SK-MEL-5 (cell line): ENCODE measurements at regions not wholly inside any gene's neighbourhood (a gene's known extent, or its start where the extent isn't known, plus 50 kb on each side); places are given as distances from the start of the nearest gene placed in this dataset.

Source experiments
- DNase-seq: peaks from one replicate; pipeline ENCODE4 v3.0.0-alpha.2; 2016; ENCODE audit warnings: low read depth, low spot score
- in situ Hi-C: cut with HindIII; loops from 2 replicates; pipeline ENCODE4 v1.10.0; 2016; ENCODE audit warnings: low sequenced_read_pairs, high pct_unique_total_duplicates, low pct_unique_long_range_greater_than_20kb

DNA sequence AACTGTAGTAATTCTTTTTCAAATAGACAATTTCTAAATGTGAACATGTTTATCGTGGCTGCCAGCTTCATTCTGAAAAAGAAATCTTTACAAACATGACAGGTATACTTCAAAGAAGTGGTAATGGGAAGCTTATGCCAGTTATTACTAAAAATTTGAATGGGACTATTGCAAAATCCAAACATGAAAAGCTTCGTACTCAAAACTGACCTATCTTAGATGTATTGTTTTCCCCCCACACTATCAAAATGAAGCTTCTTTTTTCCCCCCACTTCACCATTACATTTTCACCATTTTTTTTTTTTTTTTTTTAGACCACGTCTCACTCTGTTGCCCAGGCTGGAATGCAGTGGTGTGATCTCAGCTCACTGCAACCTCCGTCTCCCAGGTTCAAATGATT, 50.4 kb upstream of the SERTAD2 start:
- in situ Hi-C loops, result no loop called here

DNA sequence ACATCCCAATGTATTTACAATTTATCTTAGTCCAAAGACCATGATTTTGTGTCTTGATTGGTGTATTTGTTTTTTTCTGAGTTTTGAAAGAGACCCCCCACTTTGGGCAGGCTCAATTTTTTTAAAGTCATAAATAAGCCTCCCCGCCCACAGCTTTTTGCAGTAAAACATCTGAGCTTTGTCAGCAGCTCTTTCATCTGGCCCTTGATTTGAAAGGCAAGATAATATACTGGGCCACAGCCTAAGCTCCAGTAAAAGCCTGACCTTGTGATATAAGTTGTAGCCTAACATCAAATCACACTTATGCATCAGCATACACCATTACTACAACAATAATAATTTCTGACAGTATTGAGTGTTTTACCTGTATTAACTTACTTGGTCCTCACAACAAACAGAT, 51.3 kb upstream of the SERTAD2 start:
- no peak for DNase-seq
- in situ Hi-C loops, result no loop called here

More for the DNA sequence above, 50.4 kb upstream of the SERTAD2 start:
- DNase-seq, result no peak

DNA sequence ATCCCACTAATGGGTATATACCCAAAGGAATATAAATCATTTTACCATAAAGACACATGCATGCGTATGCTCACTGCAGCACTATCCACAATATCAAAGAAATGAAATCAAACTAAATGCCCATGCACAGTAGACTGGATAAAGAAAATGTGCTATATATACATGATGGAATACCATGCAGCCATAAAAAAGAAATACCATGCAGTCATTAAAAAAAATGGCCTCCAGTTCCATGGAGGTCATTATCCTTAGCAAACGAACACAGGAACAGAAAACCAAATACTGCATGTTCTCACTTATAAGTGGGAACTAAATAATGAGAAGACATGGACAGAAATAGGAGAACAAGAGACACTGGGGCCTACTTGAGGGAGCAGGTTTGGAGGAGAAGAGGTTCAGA, 53.6 kb upstream of the SERTAD2 start:
- in situ Hi-C loops, result no loop called here

DNA sequence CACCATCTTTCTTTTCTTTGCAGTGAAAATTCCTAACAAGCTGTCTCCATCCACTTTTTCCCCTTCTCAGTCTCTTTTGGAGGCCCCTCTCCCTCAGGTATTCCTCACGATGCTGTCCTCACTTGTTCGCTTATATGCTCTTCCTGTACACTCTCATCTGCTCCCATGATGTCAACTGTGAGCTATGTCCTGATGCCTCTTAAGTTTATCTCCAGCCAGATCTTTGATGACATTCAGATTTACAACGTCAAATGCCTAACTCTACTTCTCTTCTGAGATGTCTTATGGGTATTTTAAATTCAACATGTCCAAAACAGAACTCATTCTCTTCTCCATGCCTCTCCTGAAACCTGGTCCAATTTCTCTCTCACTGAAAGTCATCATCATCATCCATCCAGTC, 55.1 kb upstream of the SERTAD2 start:
- DNase-seq, result no peak
- in situ Hi-C loops, result no loop called here

More for the DNA sequence above, 53.6 kb upstream of the SERTAD2 start:
- no peak for DNase-seq

DNA sequence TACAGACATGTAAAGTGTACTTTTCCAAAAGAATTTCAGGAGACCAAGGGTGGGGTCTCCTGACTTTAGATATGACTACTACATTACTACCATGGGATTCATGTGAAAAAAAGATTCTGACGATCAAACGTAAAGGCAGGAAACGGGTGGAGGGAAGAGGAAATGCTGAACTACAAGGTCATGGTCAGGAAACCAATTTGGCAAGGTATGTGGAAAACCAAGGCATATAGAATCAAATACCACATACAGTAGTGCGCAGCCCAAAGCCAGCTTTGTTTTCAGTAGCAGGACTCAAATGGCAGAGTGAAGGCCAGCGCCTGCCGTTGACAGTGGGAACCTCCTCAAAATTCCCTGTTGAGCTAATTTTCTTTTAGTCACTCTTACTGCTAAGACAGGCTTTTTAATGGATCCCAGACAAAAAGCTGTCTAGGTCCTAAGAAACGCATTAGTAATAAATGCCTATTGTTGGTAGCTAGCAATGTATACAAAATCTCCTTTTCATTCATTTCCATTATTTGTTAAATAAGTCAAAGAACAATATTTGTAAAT, 57.6 kb upstream of the SERTAD2 start:
- no peak for DNase-seq
- in situ Hi-C loops, result no loop called here

DNA sequence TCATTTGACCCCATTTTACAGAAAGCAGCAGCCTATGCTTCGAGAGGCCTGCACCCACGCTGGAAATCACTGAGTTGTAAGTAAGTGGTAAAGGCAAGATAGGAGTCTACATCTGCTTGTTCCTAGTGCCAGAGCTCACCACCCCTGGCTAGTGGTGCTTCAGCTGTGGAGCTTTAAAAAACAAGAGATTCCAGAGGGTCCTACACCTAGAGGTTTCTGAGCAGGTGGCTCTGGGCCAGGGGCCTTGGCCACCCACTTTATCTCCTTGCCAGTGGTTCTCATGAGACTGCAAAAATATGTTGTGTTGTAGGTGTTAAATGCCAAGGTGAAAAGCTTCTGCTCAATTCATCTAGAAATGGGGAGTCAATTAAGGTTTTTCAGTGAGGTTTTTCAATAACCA, 60.0 kb upstream of the SERTAD2 start:
- DNase-seq, result no peak
- in situ Hi-C loops, result no loop called here

DNA sequence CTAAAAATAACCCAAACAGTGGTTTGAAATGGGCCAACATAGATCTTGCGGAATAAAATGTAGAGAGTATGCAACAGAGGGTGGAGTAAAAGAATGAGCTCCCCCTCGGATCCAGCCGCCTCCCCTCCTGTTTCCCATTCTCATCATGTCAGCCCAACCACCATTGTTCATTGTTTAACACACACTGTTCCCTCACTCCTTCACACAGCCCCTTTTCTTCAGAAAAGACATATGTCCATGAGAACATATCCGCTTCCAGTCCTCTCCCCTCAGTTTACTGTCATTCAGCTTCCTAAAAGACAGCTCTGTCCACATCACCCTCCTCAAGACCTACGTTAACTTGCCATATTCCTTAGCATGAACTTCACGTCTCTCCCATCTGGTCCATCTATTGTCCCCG, 62.9 kb upstream of the SERTAD2 start:
- in situ Hi-C loops, result no loop called here
- DNase-seq, result peak; percentile 93

DNA sequence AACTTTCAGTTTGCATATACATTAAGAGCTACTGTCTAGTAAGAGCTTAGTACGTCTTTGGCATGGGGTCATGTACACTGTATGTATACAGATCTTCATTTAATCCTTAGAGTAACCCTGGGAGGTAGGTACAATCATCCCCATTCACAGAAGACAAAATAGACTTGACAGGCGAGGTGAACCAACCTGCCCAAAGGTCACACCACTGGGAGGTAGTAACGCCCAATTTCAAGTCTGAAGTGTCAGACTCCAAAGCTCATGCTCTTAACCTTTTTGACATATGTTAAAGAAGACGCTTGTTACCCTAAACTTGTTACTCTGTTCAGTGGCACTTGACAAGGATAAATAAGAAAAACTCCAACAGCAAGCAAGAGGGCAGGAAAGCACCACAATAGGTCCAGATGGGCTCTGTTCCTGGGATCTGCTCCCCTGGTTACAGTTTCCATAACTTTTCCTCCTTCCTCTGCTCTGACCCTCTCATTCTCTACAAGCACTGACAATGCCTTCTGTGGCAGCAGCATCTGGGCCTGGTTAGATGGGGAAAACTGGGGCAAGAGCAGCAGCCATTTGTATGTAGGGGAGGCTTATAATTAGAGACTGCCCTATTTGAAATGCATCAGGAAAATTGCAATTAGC, 64.7 kb upstream of the SERTAD2 start:
- in situ Hi-C loops, result no loop called here
- no peak for DNase-seq

DNA sequence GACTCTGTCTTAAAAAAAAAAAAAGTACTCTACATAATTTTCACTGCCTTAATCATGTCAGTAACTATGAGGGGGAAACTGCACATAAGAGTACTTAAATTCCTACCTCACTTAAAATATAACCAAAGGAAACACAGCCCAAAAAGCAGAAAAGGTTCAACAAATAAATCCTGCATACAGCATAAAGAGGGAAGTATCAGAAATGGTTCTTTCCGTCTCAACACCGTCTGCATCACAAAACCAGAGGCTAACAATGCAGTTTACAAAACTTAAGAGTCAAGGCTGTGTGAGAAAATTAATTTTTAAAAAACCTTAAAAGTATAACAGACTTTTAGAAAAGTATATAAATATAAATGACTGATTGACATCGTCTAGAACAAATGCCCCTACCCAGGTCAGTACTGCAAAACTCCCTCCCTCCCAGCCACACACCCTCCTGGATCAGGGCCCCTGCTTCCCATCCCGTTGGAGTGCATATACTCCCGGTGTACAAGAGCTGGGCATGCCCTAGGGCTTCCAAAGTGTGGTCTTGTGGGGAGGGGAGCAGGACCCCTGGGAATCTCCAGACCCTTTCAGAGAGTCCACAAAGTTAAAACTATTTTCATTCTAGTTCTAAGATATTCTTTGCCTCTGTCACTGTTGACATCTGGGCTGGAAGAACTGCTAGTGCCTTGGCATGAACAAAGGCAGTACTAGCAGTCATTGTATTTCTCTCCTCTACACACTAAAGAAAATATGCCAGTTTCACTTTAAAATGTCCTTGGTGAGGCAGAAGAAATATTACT, 67.0 kb upstream of the SERTAD2 start:
- in situ Hi-C loops, result no loop called here
- DNase-seq, result no peak

DNA sequence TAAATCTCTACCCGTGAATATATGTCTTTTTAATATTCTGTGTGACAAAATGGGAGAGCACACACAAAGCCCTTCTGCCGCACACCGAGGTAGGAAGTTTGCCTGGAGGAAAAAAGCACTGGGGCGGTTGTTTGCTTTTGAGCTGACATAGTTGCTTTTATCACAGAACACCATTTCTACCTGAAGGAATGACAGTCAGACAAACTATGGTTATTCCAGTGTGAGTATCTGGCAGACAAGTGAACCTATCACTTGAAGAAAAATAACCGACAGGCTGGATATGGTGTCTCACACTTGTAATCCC, 67.6 kb upstream of the SERTAD2 start:
- in situ Hi-C loops, result no loop called here
- no peak for DNase-seq

DNA sequence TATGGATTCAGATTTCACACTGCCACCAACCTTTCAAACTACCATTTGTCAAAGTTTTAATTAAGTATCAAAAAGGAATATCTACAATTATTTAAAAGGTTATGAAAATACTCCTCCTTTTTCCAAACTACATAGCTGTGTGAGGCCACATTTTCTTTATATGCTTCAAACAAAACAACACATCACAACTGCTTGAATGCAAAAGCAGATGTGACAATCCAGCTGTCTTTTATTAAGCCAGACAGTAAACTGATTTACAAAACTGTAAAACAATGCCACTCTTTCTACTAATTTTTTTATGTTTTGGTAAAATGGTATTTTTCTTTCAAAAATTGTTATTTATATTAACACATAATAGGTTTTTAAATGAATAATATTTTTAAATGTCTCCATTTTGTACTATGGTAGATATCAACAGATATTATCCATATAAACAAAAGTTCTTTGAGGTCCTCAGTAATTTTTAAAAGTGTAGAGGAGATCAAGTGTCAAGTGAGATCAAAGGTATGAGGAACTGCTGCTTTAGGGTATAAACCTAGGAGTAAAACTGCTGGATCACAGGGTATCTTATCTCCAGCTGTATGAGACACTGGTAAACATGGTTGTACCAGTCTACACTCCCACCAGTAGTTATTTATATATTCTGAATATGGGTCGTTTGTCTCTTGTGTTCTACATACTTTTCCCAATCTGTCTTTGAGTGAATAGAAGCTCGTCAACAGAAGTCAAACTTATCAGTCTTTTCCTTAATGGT, 68.8 kb upstream of the SERTAD2 start:
- no peak for DNase-seq
- in situ Hi-C loops, result no loop called here

DNA sequence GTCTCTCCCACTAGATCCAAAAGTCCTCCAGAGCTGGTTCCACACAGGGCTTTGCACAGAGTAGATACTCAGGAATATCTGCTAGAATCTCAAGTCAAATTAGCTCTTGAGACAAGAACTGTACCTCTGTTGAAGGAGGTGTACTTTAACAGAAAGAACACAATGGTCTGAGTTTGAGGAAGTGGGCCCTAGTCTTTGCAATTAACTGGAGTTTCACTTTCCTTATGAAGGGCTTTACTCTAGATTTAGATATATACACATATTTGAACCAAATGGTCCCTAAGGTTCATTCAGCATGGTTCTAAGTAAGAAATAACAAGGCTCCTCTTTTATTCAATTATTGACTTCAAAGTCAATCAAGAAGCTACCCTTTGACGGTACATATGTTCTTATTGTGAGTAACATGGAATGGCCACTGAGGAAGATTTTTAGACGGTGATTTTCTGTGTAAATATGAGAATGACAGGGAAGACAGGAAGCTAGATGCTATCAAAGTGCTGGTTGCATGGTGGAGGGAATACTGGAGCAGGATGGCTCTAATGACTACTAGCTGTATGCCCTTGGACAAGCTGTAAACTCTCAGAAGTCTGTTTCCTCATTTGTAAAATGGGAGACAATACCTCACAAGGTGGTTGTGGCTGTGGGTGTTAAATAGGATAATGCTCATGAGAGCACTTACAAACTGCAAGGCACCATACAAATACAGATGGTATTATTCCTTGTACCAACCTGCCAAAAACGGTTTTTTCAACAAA, 73.5 kb upstream of the SERTAD2 start:
- in situ Hi-C loops, result no loop called here
- DNase-seq, result no peak

DNA sequence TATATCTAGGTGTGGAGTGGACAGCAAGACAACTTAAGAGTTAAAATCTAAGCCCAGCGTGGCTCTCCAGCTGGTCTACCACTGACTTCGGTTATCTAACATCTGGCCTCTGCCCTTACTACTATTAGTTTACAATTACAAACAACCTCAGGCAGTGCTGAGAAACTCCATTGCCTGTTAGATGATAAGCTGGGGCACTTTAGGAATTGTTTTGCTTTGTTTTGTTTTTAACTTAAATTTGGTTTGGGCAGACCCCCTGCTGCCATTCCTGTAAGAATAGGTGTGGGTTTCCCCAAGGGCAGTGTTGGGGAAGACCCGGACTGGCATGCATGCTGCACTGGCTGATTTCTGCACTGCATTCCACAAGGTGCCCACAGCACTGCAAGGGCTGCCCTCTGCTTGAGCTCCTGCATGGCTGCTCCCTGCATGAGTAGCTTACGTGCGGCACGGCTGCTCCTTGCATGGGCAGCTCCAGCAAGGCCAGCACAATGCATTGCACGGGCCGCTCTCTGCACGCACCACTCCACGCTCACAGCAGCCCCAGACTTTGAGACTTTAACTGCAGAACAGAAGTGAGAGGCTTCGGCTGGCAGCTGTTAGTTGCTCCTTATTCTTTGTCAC, 74.2 kb upstream of the SERTAD2 start:
- DNase-seq, result no peak
- in situ Hi-C loops, result no loop called here

DNA sequence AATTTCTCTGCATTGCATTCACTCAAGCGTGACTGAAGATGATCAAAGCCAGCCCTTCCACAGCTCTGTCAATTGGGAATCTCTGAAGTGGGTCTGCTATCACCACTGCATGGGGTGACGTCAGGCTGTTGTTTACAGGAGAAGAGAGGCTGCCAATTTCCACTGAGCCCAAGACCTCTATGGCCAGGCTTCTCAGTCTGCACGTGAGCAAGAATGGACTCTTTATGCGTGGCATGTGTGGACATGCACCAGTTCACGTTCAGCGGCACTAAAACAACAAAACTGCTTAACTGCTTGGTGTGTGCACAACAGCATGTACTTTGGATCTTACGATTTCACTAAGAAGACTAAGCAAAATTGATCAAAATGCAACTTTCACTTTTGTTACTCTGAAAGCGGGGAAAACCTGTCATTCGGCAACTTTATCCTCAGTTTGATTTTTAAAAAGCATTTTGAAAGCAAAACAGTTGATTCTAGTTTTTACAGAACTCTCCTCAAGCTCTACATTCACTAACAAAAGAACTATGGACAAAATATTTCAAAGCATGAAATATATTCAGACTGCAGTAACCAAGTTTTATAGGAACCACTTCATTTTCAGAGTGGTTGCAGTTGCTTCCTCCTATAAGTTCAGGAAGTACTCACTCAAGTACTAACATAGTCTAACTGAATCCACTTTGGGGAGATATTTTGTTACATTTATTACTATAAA, 77.0 kb upstream of the SERTAD2 start:
- in situ Hi-C loops, result no loop called here
- DNase-seq, result peak; percentile 69

DNA sequence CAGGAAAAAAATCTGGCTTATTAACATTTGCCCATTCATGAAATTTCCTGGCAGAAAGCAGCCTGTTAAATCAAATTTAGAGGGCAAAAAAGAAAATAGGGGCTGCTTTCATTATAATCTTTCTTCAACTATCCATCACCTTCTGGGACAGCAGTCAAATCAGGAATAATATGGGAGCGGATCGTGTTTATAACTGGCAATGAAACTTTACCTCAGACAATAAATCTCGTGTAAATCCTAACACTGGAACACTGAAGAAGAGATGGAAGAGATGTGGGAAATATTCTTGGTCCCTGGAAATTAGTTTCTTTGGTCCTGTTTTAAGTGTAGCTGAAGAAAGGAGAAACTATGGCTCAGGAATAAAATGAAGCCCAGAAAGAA, 77.5 kb upstream of the SERTAD2 start:
- in situ Hi-C loops, result no loop called here
- DNase-seq, result no peak

DNA sequence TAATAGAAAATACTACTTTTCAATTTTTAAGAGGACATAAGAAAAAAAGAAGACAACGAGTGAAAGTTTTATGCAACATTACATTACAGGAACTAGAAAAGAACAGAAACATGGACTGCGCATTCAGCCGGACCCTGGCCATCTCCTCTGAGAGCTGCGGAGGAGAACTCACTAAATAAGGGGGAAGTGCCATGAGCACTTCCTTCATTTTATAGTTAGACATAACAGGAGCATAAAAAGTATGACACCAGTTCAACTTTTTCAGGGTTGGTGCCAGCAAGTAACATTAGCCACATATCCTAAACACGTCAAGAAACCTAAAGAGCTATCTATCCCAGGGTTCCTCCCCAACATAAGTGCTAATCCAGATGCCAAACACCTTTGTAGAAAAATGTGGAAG, 78.0 kb upstream of the SERTAD2 start:
- in situ Hi-C loops, result no loop called here
- no peak for DNase-seq

DNA sequence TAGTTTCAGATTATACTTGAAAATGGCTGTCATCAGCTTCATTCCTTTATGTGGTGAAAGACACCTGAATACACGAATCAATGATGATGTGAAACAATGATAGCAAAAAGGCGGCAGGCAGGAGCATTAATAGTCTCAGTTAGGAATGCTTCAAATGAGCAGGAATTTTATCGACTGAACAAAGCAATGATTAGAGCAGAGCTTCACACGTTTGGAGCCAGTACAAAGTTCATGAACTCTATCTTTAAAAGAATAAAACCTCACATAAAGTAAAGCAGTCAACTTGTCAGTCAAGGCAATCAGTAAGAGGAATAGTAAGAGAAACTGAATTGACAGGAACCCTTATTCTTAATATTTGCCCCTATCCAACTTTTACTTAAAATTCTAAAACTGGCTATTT, 78.4 kb upstream of the SERTAD2 start:
- in situ Hi-C loops, result no loop called here
- DNase-seq, result no peak
